ENCODE measurements at regions not wholly inside any gene's neighbourhood (a gene's known extent, or its start where the extent isn't known, plus 50 kb on each side); places are given as distances from the start of the nearest gene placed in this dataset.
"Not testable (repeated sequence)": the region's sequence is repeated elsewhere in the genome, so short reads cannot be mapped to it uniquely, and the experiment has no call there.

DNA sequence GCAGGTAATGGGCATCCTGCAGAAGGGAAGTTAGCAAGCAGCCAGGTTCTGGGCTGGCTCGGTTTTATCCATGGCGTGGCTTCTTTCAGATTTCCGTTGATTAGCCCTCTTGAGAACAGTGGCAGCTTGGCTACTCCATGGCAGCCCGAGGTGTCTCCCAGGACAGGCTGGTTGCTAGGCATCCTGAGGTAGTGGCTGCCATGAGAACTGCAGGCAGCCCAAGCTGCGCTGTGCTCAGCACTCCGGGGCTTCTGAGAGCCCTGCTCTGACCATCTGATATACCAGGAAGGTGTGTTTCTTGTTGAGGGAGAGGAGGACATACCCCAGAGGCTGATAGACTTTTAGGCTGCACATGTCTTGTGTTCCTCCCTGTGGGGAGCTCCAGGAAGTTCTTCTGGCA is 253.4 kb upstream of the CASK start:
- DNase-seq (ENCODE audit: low read depth), result no peak
- no peak overlapping the region for H3K4me3 ChIP-seq (ENCODE audit: low read depth, low read length)
- TF ChIP-seq, protein P1, sequence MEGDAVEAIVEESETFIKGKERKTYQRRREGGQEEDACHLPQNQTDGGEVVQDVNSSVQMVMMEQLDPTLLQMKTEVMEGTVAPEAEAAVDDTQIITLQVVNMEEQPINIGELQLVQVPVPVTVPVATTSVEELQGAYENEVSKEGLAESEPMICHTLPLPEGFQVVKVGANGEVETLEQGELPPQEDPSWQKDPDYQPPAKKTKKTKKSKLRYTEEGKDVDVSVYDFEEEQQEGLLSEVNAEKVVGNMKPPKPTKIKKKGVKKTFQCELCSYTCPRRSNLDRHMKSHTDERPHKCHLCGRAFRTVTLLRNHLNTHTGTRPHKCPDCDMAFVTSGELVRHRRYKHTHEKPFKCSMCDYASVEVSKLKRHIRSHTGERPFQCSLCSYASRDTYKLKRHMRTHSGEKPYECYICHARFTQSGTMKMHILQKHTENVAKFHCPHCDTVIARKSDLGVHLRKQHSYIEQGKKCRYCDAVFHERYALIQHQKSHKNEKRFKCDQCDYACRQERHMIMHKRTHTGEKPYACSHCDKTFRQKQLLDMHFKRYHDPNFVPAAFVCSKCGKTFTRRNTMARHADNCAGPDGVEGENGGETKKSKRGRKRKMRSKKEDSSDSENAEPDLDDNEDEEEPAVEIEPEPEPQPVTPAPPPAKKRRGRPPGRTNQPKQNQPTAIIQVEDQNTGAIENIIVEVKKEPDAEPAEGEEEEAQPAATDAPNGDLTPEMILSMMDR (IDR thresholded peaks at IDR 0.05; ENCODE audit: low read depth, low read length, missing control alignments), result no peak

GRCh38 chrX:42175843-42176242 is 252.5 kb upstream of the CASK start:
- DNase-seq (ENCODE audit: low read depth), result no peak
- no peak overlapping the region for H3K4me3 ChIP-seq (ENCODE audit: low read depth, low read length)
- TF ChIP-seq, protein P1 (IDR thresholded peaks at IDR 0.05; ENCODE audit: low read depth, low read length, missing control alignments), result no peak

DNA sequence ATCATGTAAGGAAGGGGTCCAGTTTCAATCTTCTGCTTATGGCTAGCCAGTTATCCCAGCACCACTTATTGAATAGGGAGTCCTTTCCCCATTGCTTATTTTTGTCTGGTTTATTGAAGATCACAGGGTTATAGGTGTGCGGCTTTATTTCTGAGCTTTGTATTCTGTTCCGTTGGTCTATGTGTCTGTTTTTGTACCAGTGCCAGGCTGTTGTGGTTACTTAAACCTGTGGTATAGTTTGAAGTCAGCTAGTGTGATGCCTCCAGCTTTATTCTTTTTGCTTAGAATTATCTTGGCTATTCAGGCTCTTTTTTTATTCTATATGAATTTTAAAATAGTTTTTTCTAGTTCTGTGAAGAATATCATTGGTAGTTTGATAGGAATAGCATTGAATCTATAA is 234.6 kb upstream of the CASK start:
- H3K4me3 ChIP-seq (ENCODE audit: low read depth, low read length); DNase-seq (ENCODE audit: low read depth): not testable (repeated sequence)

DNA sequence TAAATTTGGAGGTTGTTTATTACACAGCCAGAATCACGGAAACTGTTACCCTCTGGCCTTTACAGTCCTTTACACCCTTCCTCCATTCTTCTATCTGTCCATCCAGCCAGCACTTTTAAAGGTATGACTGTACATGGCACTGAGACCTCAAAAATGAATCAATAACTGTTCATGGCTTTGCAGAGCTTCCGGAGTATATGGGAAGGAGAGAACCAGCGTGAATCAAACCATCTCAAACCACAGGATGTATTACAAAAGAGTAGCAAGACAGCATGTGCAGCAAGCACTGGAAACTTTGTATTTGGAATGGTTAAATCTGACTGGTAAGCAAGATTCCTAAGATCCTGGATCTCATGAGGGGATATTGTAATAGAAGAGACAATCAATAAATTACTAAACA is 228.5 kb upstream of the CASK start:
- no peak for DNase-seq (ENCODE audit: low read depth)
- TF ChIP-seq, protein P1 (IDR thresholded peaks at IDR 0.05; ENCODE audit: low read depth, low read length, missing control alignments), result no peak
- H3K4me3 ChIP-seq (ENCODE audit: low read depth, low read length), result no peak overlapping the region

DNA sequence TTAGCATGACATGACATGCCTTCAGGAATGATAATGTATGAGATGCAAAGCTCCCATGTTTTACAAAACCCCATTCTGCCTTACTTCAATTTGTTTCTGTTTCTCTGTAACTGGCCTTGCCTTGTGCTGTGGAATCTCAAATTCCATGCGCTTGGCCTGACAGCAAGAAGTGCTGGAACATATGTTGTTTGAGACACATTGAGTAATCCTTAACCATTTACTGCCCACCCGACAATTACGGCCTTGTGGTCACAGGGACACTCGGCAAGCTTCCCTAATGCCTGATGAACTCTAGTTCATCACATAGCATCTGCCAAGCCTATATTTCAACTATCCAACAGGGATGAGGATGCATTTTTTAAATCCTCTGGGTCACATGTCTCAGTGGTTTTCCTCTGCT is 226.4 kb upstream of the CASK start:
- TF ChIP-seq, protein P1 (IDR thresholded peaks at IDR 0.05; ENCODE audit: low read depth, low read length, missing control alignments), result no peak
- H3K4me3 ChIP-seq (ENCODE audit: low read depth, low read length), result no peak overlapping the region
- no peak for DNase-seq (ENCODE audit: low read depth)

DNA sequence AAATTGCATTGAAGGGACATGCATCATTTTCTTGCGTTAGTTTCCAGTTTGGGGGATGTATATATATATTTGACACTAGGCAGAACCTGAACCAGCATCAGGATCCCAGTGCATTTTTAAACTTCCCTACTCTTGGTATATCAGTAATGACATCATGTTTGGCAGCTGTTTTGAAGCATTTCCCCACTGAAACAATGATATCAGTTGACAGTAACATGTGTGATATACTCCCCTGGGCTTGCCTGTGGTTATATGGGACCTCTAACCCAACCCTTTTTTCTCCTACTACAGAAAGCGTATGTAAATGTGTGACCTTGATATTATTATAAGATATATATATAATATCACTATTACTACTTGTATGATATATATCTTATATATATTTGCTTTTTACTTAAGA is 225.9 kb upstream of the CASK start:
- TF ChIP-seq, protein P1 (IDR thresholded peaks at IDR 0.05; ENCODE audit: low read depth, low read length, missing control alignments), result no peak
- no peak overlapping the region for H3K4me3 ChIP-seq (ENCODE audit: low read depth, low read length)
- DNase-seq (ENCODE audit: low read depth), result no peak

- TF ChIP-seq, protein P1 (IDR thresholded peaks at IDR 0.05; ENCODE audit: low read depth, low read length, missing control alignments), result no peak
- DNase-seq (ENCODE audit: low read depth), result no peak
These were observed 220.7 kb upstream of the CASK start for GRCh38 chrX:42143866-42144592.

More at GRCh38 chrX:42143866-42144592, 220.7 kb upstream of the CASK start:
- no peak overlapping the region for H3K4me3 ChIP-seq (ENCODE audit: low read depth, low read length)
